ENCODE measurements at regions not wholly inside any gene's neighbourhood (a gene's known extent, or its start where the extent isn't known, plus 50 kb on each side); places are given as distances from the start of the nearest gene placed in this dataset.

- TF ChIP-seq HDAC8 (tag; IDR thresholded peaks at IDR 0.05) = no peak
- no peak for TF ChIP-seq RBM25 (IDR thresholded peaks at IDR 0.05; ENCODE audit: low read depth, low read length, severe bottlenecking)
- no peak for TF ChIP-seq THAP7 (CRISPR knock-in tag; IDR thresholded peaks at IDR 0.05)
- no peak for TF ChIP-seq REST (IDR thresholded peaks at IDR 0.05; ENCODE audit: borderline replicate concordance)
- no peak for TF ChIP-seq REST (CRISPR knock-in tag; IDR thresholded peaks at IDR 0.05; ENCODE audit: low read depth)
Observed at GRCh38 chr12:61991661-61992060, 268.5 kb upstream of the USP15 start (continued).

Data from K562 (cell line).